BLaER1 (cell line): ENCODE measurements at regions not wholly inside any gene's neighbourhood (a gene's known extent, or its start where the extent isn't known, plus 50 kb on each side); places are given as distances from the start of the nearest gene placed in this dataset.
"Not testable (repeated sequence)": the region's sequence is repeated elsewhere in the genome, so short reads cannot be mapped to it uniquely, and the experiment has no call there.

Experiments
- H3K27ac ChIP-seq: shearing (Covaris generic); formaldehyde crosslinking; 2 replicates; pipeline ENCODE4 v1.8.1; 2022
- H3K27me3 ChIP-seq: shearing (Covaris generic); formaldehyde crosslinking; 2 replicates; pipeline ENCODE4 v1.8.1; 2022
- H3K36me3 ChIP-seq: shearing (Covaris generic); formaldehyde crosslinking; 2 replicates; pipeline ENCODE4 v1.8.1; 2022
- H3K4me1 ChIP-seq: shearing (Covaris generic); formaldehyde crosslinking; 2 replicates; pipeline ENCODE4 v1.8.1; 2022
- H3K4me2 ChIP-seq: shearing (Covaris generic); formaldehyde crosslinking; 2 replicates; pipeline ENCODE4 v1.8.1; 2022
- H3K4me3 ChIP-seq: shearing (Covaris generic); formaldehyde crosslinking; 2 replicates; pipeline ENCODE4 v1.8.1; 2022
- H3K9ac ChIP-seq: shearing (Covaris generic); formaldehyde crosslinking; 2 replicates; pipeline ENCODE4 v1.8.1; 2022
- H3K9me3 ChIP-seq: shearing (Covaris generic); formaldehyde crosslinking; 2 replicates; pipeline ENCODE4 v1.8.1; 2022
- H4K20me1 ChIP-seq: shearing (Covaris generic); formaldehyde crosslinking; 2 replicates; pipeline ENCODE4 v1.8.1; 2022
- Cebpa-rat ChIP-seq: shearing (Covaris generic); IDR thresholded peaks from 2 replicates; pipeline ENCODE4 v1.8.1; 2022

GRCh38 chr6:135665935-135666334 lies 168.4 kb upstream of the AHI1 start:
- Histone ChIP-seq H3K27me3 (no peaks in the 10 kb centered on the region), H3K27ac (no peak overlapping the region), H3K9ac (no peak overlapping the region), H3K4me1 (no peaks in the 10 kb centered on the region), H3K4me3 (no peak overlapping the region), H4K20me1 (no peaks in the 10 kb centered on the region), H3K4me2 (no peak overlapping the region), H3K9me3 (no peaks in the 10 kb centered on the region), H3K36me3 (no peaks in the 10 kb centered on the region)
- TF ChIP-seq Cebpa-rat, result no peak

- Histone ChIP-seq H3K4me1 (no peaks in the 10 kb centered on the region), H3K9ac (no peak overlapping the region), H3K4me3 (no peak overlapping the region), H3K27ac (no peak overlapping the region), H3K27me3 (no peaks in the 10 kb centered on the region), H3K4me2 (no peak overlapping the region), H3K9me3 (no peaks in the 10 kb centered on the region), H4K20me1 (no peaks in the 10 kb centered on the region), H3K36me3 (no peaks in the 10 kb centered on the region)
- TF ChIP-seq Cebpa-rat, result no peak
Observed at GRCh38 chr6:135667691-135668455, 170.3 kb upstream of the AHI1 start.

GRCh38 chr6:135672256-135672655 lies 174.7 kb upstream of the AHI1 start:
- Histone ChIP-seq H3K9ac (no peak overlapping the region), H3K27me3 (no peaks in the 10 kb centered on the region), H3K9me3 (no peaks in the 10 kb centered on the region), H3K4me3 (no peak overlapping the region), H3K4me1 (no peaks in the 10 kb centered on the region), H3K27ac (no peak overlapping the region), H3K36me3 (no peaks in the 10 kb centered on the region), H4K20me1 (no peaks in the 10 kb centered on the region), H3K4me2 (no peak overlapping the region)
- TF ChIP-seq Cebpa-rat, result no peak

- Histone ChIP-seq H3K4me2 (no peak overlapping the region), H3K27ac (no peak overlapping the region), H3K27me3 (no peaks in the 10 kb centered on the region), H4K20me1 (no peaks in the 10 kb centered on the region), H3K4me3 (no peak overlapping the region), H3K9ac (no peak overlapping the region), H3K4me1 (no peaks in the 10 kb centered on the region), H3K36me3 (no peaks in the 10 kb centered on the region), H3K9me3 (no peaks in the 10 kb centered on the region)
- no peak for TF ChIP-seq Cebpa-rat
Observed at GRCh38 chr6:135673501-135674309, 176.2 kb upstream of the AHI1 start.

GRCh38 chr6:135675026-135675425 lies 176.5 kb upstream of the PDE7B start:
- Histone ChIP-seq H3K4me3 (no peak overlapping the region), H3K36me3 (no peaks in the 10 kb centered on the region), H3K27me3 (no peaks in the 10 kb centered on the region), H3K9ac (no peak overlapping the region), H3K27ac (no peak overlapping the region), H3K4me1 (no peaks in the 10 kb centered on the region), H4K20me1 (no peaks in the 10 kb centered on the region), H3K4me2 (no peak overlapping the region), H3K9me3 (no peaks in the 10 kb centered on the region)
- no peak for TF ChIP-seq Cebpa-rat

- Histone ChIP-seq H3K4me2 (no peak overlapping the region), H3K9me3 (no peaks in the 10 kb centered on the region), H3K27ac (no peak overlapping the region), H4K20me1 (no peaks in the 10 kb centered on the region), H3K4me3 (no peak overlapping the region), H3K27me3 (no peaks in the 10 kb centered on the region), H3K36me3 (no peaks in the 10 kb centered on the region), H3K4me1 (no peaks in the 10 kb centered on the region), H3K9ac (no peak overlapping the region)
- TF ChIP-seq Cebpa-rat, result no peak
Observed at GRCh38 chr6:135675862-135676261, 175.6 kb upstream of the PDE7B start.

- H3K36me3 ChIP-seq, result no peaks in the 10 kb centered on the region
- H3K27ac ChIP-seq, result no peak overlapping the region
- no peaks in the 10 kb centered on the region for H3K9me3 ChIP-seq
- no peaks in the 10 kb centered on the region for H3K27me3 ChIP-seq
- H3K4me2 ChIP-seq, result no peak overlapping the region
- H3K4me1 ChIP-seq, result peaks cover 1% of the 10 kb centered on the region
- TF ChIP-seq Cebpa-rat, result no peak
- H3K4me3 ChIP-seq, result no peak overlapping the region
- no peak overlapping the region for H3K9ac ChIP-seq
- H4K20me1 ChIP-seq, result no peaks in the 10 kb centered on the region
Observed at GRCh38 chr6:135680964-135681913, 170.3 kb upstream of the PDE7B start.

- Histone ChIP-seq H3K9me3 (no peaks in the 10 kb centered on the region), H3K27me3 (no peaks in the 10 kb centered on the region), H3K4me1 (peaks cover 18% of the 10 kb centered on the region), H3K4me2 (peak overlapping the region; percentile 69), H3K36me3 (no peaks in the 10 kb centered on the region), H3K27ac (peak overlapping the region; percentile 14; the same call in 1 of the 2 replicates), H3K9ac (no peak overlapping the region), H4K20me1 (no peaks in the 10 kb centered on the region), H3K4me3 (no peak overlapping the region)
- no peak for TF ChIP-seq Cebpa-rat
Observed at GRCh38 chr6:135686784-135687301, 164.7 kb upstream of the PDE7B start.

GRCh38 chr6:135688476-135688875 lies 163.0 kb upstream of the PDE7B start:
- H3K4me3 ChIP-seq, H3K36me3 ChIP-seq, H3K9ac ChIP-seq, H3K4me2 ChIP-seq, H3K27ac ChIP-seq, H3K9me3 ChIP-seq, H4K20me1 ChIP-seq, H3K27me3 ChIP-seq: not testable (repeated sequence)
- H3K4me1 ChIP-seq, result peaks cover 18% of the 10 kb centered on the region
